ENCODE measurements at regions not wholly inside any gene's neighbourhood (a gene's known extent, or its start where the extent isn't known, plus 50 kb on each side); places are given as distances from the start of the nearest gene placed in this dataset.

DNA sequence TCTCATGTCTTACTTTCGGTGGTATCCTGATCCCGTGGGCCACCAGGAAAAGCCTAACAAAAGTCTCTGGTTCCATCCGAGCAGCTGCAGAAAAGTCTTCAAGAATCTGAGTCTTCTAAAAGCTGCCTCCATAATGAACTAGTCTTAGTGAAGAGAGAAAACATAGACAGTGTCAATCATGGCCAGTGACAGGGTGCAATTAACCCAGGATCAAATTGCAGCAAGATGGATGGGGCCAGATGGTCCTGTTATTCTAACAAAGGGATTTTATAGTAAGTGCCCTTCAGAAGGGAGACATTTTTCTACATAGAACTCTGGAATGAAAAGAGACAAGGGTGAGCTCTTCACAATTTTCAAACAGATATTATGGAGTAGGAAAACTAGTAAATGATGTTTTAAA lies 281.6 kb upstream of the ZFP64 start:
- Histone ChIP-seq H3K27me3 (replicated peaks in 1 of 7) (no peaks in the 10 kb centered on the region), H3K36me3 (no peaks in the 10 kb centered on the region), H3K9me3 (no peaks in the 10 kb centered on the region), H3K27ac (no peak overlapping the region), H3K4me3 (no peak overlapping the region), H3K4me1 (no peaks in the 10 kb centered on the region)
- TF ChIP-seq POLR2AphosphoS5 (IDR thresholded peaks at IDR 0.05) (no peak), POLR2A (IDR thresholded peaks at IDR 0.05) (no peak)
- TF ChIP-seq, protein P1, sequence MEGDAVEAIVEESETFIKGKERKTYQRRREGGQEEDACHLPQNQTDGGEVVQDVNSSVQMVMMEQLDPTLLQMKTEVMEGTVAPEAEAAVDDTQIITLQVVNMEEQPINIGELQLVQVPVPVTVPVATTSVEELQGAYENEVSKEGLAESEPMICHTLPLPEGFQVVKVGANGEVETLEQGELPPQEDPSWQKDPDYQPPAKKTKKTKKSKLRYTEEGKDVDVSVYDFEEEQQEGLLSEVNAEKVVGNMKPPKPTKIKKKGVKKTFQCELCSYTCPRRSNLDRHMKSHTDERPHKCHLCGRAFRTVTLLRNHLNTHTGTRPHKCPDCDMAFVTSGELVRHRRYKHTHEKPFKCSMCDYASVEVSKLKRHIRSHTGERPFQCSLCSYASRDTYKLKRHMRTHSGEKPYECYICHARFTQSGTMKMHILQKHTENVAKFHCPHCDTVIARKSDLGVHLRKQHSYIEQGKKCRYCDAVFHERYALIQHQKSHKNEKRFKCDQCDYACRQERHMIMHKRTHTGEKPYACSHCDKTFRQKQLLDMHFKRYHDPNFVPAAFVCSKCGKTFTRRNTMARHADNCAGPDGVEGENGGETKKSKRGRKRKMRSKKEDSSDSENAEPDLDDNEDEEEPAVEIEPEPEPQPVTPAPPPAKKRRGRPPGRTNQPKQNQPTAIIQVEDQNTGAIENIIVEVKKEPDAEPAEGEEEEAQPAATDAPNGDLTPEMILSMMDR (IDR thresholded peaks at IDR 0.05 in 8 of 11, conservative IDR thresholded peaks at IDR 0.05 in 3 of 11), result no peak
- 48 to 55% (median 52%) methylated on average over 3 of the region's 3 CpGs for WGBS, 5 donors
- intact Hi-C loops (cut with DNase I; ENCODE audit: low total_unique reads), result no loop called here
- no peak for DNase-seq

DNA sequence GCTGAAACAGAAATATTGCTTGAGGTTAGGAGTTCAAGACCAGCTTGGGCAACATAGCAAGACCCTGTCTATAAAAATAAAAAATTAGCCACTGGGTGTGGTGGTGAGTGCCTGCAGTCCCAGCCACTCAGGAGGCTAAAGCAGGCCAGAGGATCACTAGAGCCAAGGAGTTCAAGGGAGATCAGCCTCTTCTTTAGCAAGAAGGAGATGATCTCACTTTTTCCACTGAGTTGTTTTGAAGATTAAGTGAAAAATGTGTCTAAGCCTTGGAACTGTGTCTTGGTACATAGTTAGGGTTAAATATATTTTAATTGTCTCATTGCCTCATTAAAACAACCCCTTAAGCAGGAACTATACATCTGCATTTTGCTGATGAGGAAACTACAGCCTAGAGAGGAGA lies 279.0 kb upstream of the ZFP64 start:
- TF ChIP-seq POLR2AphosphoS5 (IDR thresholded peaks at IDR 0.05) (no peak), POLR2A (IDR thresholded peaks at IDR 0.05) (no peak)
- TF ChIP-seq, protein P1 (IDR thresholded peaks at IDR 0.05 in 8 of 11, conservative IDR thresholded peaks at IDR 0.05 in 3 of 11), result no peak
- Histone ChIP-seq H3K4me3 (no peak overlapping the region), H3K27ac (no peak overlapping the region), H3K9me3 (no peaks in the 10 kb centered on the region), H3K36me3 (no peaks in the 10 kb centered on the region), H3K27me3 (replicated peaks in 1 of 7) (no peaks in the 10 kb centered on the region), H3K4me1 (no peaks in the 10 kb centered on the region)
- no peak for DNase-seq
- intact Hi-C loops (cut with DNase I; ENCODE audit: low total_unique reads), result no loop called here

DNA sequence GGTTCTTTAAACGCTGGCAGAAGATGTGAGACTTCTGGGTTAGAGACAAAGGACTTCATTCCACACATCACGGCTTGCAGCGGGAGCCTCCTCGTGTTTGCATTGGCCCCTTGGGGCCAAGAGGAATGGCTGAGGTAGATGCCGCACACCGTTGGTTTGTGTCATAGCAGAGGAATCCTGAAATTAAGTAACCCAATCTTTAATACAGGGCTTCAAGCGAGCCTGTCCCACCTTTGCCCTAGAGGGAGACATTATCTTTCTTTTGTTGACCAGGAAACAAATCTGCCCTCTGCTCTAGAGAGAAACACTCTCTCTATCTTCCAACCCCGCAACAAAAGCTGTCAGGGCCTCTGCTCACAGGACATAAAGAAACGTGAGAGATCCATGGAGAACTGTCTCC lies 277.5 kb upstream of the ZFP64 start:
- DNase-seq, result no peak
- H3K27ac ChIP-seq, result no peak overlapping the region
- no peak overlapping the region for H3K4me3 ChIP-seq
- H3K36me3 ChIP-seq, result no peaks in the 10 kb centered on the region
- 82 to 88% (median 84%) methylated on average over 9 of the region's 9 CpGs for WGBS, 5 donors
- intact Hi-C loops (cut with DNase I; ENCODE audit: low total_unique reads), result no loop called here
- peaks cover 0 to 6% (median 0%) of the 10 kb centered on the region in 8 donors for H3K9me3 ChIP-seq
- TF ChIP-seq, protein P1 (IDR thresholded peaks at IDR 0.05 in 8 of 11, conservative IDR thresholded peaks at IDR 0.05 in 3 of 11), result no peak
- H3K27me3 ChIP-seq (replicated peaks in 1 of 7), result no peaks in the 10 kb centered on the region
- no peaks in the 10 kb centered on the region for H3K4me1 ChIP-seq

DNA sequence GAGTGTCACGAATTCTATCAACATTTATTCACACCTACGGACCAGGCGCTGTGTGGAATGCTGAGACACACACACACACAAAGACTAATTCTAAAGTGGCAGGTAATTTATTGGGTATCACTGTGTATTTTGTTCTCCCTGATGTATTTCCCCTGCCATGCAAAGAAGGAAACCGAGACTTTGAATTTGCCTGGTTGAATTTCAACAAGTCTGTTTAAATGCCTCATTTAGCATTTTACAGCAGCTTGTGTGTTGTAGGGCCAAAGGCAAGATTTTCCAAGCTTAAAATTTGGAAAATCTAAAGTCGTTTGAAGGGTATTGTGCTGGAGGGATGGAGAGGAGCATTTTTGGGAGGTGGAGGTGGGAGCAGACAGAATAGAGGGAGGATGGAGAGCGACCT lies 274.4 kb upstream of the ZFP64 start:
- H3K27ac ChIP-seq, result no peak overlapping the region
- no peak overlapping the region for H3K4me3 ChIP-seq
- H3K36me3 ChIP-seq, result no peaks in the 10 kb centered on the region
- peaks cover 0 to 6% (median 0%) of the 10 kb centered on the region in 8 donors for H3K9me3 ChIP-seq
- no peaks in the 10 kb centered on the region for H3K27me3 ChIP-seq (replicated peaks in 1 of 7)
- no peak for DNase-seq
- WGBS, 5 donors, result 74 to 85% (median 82%) methylated on average over 6 of the region's 6 CpGs
- no peaks in the 10 kb centered on the region for H3K4me1 ChIP-seq
- TF ChIP-seq, protein P1 (IDR thresholded peaks at IDR 0.05 in 8 of 11, conservative IDR thresholded peaks at IDR 0.05 in 3 of 11), result no peak
- TF ChIP-seq POLR2AphosphoS5 (IDR thresholded peaks at IDR 0.05) (no peak), POLR2A (IDR thresholded peaks at IDR 0.05) (no peak)
- intact Hi-C loops (cut with DNase I; ENCODE audit: low total_unique reads), result no loop called here

Data from spleen (tissue), 11 donors.